DLD1 (cell line): ENCODE measurements at regions not wholly inside any gene's neighbourhood (a gene's known extent, or its start where the extent isn't known, plus 50 kb on each side); places are given as distances from the start of the nearest gene placed in this dataset.

ENCODE experiments used
- in situ Hi-C: cut with HindIII; loops from 2 replicates; pipeline ENCODE4 v1.10.0; 2017; ENCODE audit warnings: low sequenced_read_pairs

DNA sequence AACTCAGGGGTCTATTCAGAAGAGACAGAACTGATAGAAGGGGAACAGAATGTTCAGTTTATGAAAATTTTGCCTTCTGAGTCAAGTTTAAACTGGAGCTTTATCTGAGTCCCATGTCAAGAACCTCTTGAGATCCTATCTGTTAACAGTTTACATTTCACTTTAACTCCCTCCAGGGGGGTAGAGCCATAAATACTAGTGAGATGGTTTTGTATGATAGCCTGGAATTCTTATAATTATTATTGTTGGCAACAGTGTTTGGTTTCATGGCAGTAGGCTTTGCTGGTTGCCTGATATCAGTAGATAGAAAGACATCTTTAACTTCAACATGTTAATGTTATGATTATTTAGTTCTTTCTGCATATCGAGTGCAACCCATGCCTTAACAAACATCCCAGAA is 498.5 kb downstream of the INSC start:
- in situ Hi-C loops = no loop called here

- in situ Hi-C loops = no loop called here
These were observed 499.1 kb downstream of the INSC start for GRCh38 chr11:15613789-15614188.

GRCh38 chr11:15615398-15616096 is 500.8 kb downstream of the INSC start:
- in situ Hi-C loops = no loop called here

DNA sequence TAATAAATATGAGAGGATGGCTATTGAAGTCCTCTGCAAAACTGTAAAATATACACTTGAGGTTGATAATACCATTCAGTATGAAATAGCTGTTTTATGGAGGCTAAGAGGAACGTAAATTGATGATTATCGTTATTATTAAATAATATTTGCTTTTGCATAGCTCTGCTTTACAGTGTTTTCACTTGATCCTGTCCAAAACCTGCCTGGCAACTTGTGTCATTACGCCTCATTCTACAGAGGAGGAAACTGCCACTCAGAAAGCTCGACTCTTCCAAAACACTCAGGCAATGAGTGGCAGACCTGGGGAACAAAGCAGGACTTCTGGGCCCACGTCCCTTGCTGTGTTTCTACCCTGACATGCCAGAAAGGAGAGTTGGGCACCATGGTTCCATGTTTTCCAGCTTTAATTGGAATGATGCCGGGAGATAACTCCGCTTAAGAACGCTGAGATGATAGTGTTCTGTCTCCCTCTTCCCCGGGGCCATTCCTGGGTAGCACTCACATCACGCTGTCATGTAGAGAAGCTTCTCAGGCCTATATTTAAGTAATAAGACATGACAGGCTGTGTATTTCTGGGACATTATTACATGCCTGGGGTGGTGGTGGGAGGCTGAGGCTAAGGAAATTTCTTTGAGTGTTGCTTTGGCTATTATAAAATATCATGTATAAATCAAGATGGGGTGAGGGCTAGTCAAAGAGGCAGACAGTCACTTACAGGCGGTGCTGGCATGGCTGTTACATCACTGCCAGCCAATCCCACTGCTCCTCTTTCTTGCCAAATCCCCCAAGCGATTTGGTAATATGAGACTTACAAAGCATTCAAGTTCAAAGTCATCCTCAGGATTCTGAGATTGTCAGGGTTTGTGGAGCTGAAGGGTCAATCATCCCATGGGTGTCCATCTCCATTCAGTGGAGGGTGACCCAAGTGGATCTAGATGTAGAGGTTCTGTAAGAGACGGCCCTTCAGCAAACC is 501.7 kb downstream of the INSC start:
- in situ Hi-C loops = no loop called here

DNA sequence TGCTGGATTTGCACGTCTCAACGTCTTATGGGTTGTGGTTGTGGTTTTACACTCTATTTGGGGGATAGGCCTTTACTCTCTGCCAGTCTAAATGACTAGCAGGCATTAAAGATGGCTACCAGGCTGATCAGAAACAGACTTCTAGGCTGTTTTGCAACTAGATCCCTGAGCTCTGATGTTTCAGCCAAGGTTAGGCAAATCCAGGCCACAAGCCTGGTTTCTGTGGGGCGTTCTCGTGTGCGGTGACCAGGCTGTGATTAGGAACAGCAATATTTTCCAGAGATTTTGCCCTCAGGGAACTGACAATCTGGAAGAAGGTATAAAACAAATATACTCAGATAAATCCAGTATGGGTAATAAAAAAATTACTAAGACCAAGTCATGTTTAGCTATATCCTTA is 502.4 kb downstream of the INSC start:
- in situ Hi-C loops = no loop called here

GRCh38 chr11:15618583-15619032 is 503.9 kb downstream of the INSC start:
- in situ Hi-C loops = no loop called here

DNA sequence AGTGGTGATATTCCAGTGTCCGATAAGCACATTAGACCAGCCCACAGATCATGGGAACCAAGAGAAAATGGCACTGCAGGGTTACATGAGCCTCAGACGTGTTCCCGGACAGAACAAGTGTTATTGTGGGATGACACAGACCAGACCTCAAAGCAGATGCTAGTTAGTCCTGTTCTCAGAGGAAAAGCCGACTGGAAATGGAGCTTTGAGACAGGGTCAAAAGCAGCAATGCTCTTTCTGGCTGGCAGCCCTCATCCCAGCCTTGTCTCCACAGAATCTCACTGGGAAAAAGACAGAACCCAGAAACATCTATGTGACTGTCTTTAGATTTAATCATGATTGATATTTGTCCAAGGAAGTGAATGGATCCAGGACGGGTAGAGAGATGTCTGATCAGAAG is 506.8 kb downstream of the INSC start:
- in situ Hi-C loops = no loop called here

DNA sequence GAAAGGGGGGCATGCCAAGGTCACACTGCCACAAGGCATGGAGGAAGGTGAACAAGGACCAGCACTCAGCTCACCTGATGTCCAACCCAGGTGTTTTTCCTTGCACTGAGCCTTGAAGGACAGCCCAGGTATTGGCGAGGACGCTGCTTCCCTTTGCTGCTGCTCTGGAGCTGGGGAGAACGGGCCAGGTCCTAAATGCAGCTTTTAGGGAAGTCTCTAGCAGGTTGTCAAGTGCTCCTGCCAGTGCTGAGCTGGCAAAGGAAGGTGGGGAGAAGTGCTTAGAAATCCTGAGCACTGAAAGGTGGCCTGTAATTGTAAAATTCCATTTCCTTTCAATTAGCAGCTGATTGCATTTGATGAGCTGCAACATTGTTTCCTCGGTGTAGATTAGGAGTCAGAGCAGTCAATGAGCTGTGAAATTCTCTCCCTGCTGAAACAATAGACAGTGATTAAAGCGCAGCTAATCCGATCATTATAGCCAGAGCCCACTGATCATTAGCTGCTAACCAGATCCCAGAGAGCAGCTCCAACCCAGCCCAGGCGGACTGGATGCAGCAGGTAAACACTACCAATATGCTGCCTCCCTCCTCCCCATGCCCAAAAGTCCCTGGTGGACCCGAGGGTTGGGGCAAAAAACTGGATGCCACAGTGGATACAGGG is 507.6 kb downstream of the INSC start:
- in situ Hi-C loops = no loop called here

- in situ Hi-C loops = no loop called here
These were observed 510.0 kb downstream of the INSC start for GRCh38 chr11:15624701-15625100.

DNA sequence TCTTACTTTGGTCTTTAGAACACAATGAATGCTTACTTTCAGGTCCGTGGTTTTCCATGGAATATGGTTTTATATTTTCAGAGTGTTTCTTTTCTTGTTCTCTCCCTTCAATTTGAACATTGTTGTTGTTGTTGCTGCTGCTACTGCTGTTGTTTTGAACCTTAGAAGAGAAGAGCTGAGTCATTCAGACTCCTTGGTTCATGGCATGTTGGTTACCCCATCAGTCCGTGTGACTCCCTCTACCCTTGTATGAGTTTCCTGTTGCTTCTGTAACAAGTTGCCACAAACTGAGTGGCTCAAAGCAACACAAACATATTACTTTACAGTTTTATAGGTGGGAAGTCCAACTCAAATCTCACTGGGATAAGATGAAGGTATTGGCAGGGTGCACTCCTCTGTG is 511.0 kb downstream of the INSC start:
- in situ Hi-C loops = no loop called here

- in situ Hi-C loops = no loop called here
These were observed 512.8 kb downstream of the INSC start for GRCh38 chr11:15627560-15627959.

GRCh38 chr11:15629690-15630321 is 515.1 kb downstream of the INSC start:
- in situ Hi-C loops = no loop called here

DNA sequence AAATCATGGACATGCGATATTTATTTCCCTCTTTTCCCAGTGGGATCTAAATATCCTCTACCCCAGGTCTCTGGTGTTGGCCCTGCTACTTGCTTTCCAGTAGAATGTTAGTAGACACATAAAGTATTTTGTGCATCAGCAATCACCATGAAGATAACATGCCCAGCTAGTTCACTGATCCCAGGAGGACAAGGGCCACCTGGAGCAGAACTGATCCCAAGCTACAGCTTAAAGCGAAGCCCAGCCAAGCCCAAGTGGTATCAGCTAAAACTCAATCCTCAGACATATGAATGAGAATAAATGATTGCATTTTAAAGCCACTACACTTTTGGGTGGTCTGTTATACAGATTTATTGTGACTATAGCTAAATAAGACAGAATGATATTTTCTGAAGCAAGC is 516.2 kb downstream of the INSC start:
- in situ Hi-C loops = no loop called here

DNA sequence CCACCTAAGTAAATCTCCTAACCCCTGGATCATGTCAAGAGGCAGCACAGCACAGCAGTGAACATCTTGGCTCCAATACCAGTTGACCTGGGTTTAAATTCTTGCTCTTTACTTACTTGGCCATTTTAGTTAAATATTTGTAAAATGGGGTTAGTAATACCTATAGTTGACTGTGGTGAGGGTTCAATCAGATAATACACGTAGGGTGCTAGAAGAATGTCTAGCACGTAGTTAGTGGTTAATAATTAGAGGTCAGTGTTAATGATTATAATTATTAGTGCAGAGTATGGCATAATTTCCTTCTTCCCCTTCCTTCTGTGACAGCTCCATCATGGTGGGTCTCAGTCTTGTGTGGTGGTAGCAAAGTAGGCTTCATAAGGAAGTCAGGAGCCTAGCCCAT is 520.8 kb downstream of the INSC start:
- in situ Hi-C loops = no loop called here

- in situ Hi-C loops = no loop called here
These were observed 521.9 kb downstream of the INSC start for GRCh38 chr11:15636521-15637089.

DNA sequence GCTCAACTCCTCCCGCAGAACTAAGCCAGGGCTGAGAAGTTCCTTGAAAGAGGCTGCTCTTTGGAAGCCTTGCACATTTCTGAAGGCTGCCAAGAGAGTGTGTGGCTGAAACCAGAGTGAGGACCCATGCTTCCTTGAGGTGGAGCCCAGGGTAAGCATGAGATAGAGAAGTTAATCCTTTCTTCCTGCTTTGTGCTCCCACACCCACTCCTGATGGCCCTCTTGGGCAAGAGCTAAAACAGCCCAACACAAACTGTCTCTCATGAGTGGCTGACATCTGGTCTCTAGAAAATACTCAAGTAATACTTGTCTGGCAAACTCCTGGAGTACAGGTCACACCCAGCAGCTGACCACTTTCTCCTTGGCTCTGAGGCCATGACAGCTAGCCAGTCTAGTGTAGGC is 523.7 kb downstream of the INSC start:
- in situ Hi-C loops = no loop called here

DNA sequence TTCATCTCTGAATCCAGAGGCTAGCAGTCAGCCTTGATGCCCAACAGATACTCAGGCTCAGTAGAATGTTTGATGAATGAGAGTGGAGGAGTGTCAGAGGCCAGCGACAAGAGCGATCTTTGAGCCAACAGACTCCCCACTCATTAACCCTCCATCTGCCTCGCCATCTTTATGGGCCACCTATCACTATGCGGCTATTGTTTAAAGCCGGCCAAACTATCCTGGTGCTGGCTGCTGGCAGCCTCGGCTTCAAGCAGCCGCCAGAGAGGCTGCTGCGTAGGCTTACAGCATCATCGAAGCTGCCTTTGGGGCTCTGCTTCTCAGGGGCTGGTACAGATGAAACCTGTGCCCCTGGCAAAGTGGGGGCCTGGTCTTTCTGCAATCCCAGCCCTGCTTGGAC is 525.6 kb downstream of the INSC start:
- in situ Hi-C loops = no loop called here

GRCh38 chr11:15641271-15642045 is 526.7 kb downstream of the INSC start:
- in situ Hi-C loops = no loop called here

DNA sequence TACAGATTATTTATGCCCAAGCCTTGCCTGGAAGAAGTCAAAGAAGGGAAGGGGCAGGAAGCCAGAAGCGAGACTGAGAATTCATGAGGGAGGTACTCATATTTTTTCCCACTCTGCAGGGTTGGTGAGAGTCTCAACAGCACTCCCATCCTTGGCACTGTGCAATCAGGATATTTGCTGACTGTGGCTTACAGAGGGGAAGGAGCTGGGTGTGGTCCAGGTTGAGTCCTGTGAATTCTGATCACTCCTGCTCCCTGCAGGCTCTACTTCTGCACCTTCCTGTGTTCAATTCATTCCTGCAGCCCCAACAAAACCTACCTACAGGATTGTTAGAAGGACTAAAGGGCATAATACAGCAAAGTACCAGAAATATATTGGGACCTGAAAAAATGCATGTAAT is 530.5 kb downstream of the INSC start:
- in situ Hi-C loops = no loop called here
